HCT116 (cell line): ENCODE measurements at regions not wholly inside any gene's neighbourhood (a gene's known extent, or its start where the extent isn't known, plus 50 kb on each side); places are given as distances from the start of the nearest gene placed in this dataset.

Source experiments
- ATAC-seq: fragments of 200-7000 bp; cut with Tn5 transposase; 2 replicates; pipeline ENCODE4 v1.9.1; 2020; ENCODE audit warnings: mild to moderate bottlenecking, moderate library complexity
- BruUV-seq: library from RNA; stranded (reverse); fragments of 400-500 nt; replicated peaks from 2 replicates; lab custom pipeline; 2021; lab: Mats Ljungman, UMichigan
- CTCF ChIA-PET: fragments of 300-600 bp; sonication (Branson Sonifier 250); formaldehyde crosslinking; loops from one replicate; lab custom pipeline; 2021; ENCODE audit warnings: antibody characterized with exemption; lab: Charles Lee
- POLR2A ChIA-PET: fragments of 300-600, 350-600 bp; sonication (Branson Sonifier 250); formaldehyde crosslinking; loops from one replicate; lab custom pipeline; 2021; ENCODE audit warnings: antibody characterized with exemption; lab: Charles Lee
- RAD21 ChIA-PET, 2 experiments: fragments of 300-600 bp; sonication (Branson Sonifier 250); formaldehyde crosslinking; loops; one replicate each; lab custom pipeline; 2023; ENCODE audit warnings: low total read pairs in 2 of 2; ENCODE audit not compliant: uncharacterized antibody in 2 of 2, unreplicated experiment in 2 of 2, low non-redundant PET in 1 of 2; lab: Charles Lee
- DNase-seq: peaks from one replicate; pipeline ENCODE4 v3.0.0-alpha.2; 2010; ENCODE audit warnings: low read depth, low spot score
- H2AFZ ChIP-seq: fragments of 200-600 bp; shearing (Covaris generic), sonication (generic); 2 replicates; pipeline ENCODE4 v1.6.1; 2017; ENCODE audit warnings: low read depth, mixed run types, mixed read lengths, antibody characterized with exemption, low read length; ENCODE audit not compliant: poor library complexity, severe bottlenecking
- H3K27ac ChIP-seq: 2 replicates; pipeline ENCODE4 v1.5.1; 2012; ENCODE audit warnings: low read depth, low read length
- H3K27me3 ChIP-seq: fragments of 200-600 bp; sonication (generic); 2 replicates; pipeline ENCODE4 v1.6.1; 2016; ENCODE audit warnings: mixed run types, low read length, mixed read lengths; ENCODE audit not compliant: insufficient read depth
- H3K36me3 ChIP-seq, 2 experiments: fragments of 200-500 bp in 1 of 2; fragments of 200-600 bp in 1 of 2; sonication (Bioruptor generic) in 1 of 2; sonication (generic) in 1 of 2; 2 replicates each; pipeline versions ENCODE4 v1.5.1 to v1.6.1; 2014 to 2016; ENCODE audit warnings: low read length in 2 of 2, inconsistent platforms in 1 of 2, mixed read lengths in 1 of 2, mixed run types in 1 of 2; ENCODE audit not compliant: insufficient read depth in 2 of 2, control insufficient read depth in 1 of 2
- H3K4me1 ChIP-seq, 2 experiments: fragments of 200-600 bp in 1 of 2; sonication (generic) in 1 of 2; 2 replicates each; pipeline versions ENCODE4 v1.5.1 to v1.6.1; 2012 to 2017; ENCODE audit warnings: low read length in 2 of 2, inconsistent platforms in 1 of 2, mild to moderate bottlenecking in 1 of 2, mixed read lengths in 1 of 2, mixed run types in 1 of 2, moderate library complexity in 1 of 2; ENCODE audit not compliant: insufficient read depth in 2 of 2, control insufficient read depth in 1 of 2
- H3K4me2 ChIP-seq: fragments of 200-600 bp; sonication (generic); 2 replicates; pipeline ENCODE4 v1.6.1; 2017; ENCODE audit warnings: mixed run types, low read length, mixed read lengths
- H3K4me3 ChIP-seq, 2 experiments: fragments of 200-600 bp in 1 of 2; sonication (generic) in 1 of 2; replicated peaks in 1 of 2; 2 replicates each; pipeline ENCODE4 v1.5.1; 2011 to 2016; ENCODE audit warnings: low read length in 2 of 2, control low read depth in 1 of 2, low read depth in 1 of 2, mild to moderate bottlenecking in 1 of 2, mixed read lengths in 1 of 2, mixed run types in 1 of 2
- H3K79me2 ChIP-seq: fragments of 200-600 bp; sonication (generic); 2 replicates; pipeline ENCODE4 v1.6.1; 2017; ENCODE audit warnings: mild to moderate bottlenecking, mixed run types, low read length, moderate library complexity, mixed read lengths; ENCODE audit not compliant: insufficient read depth
- H3K9ac ChIP-seq: fragments of 200-600 bp; sonication (generic); 2 replicates; pipeline ENCODE4 v1.6.1; 2016; ENCODE audit warnings: low read length, mixed read lengths
- H3K9me2 ChIP-seq: fragments of 200-600 bp; sonication (generic), shearing (Covaris generic); 2 replicates; pipeline ENCODE4 v1.6.1; 2017; ENCODE audit warnings: mixed run types, mild to moderate bottlenecking, moderate library complexity; ENCODE audit not compliant: insufficient read depth
- H3K9me3 ChIP-seq, 2 experiments: fragments of 200-500 bp in 1 of 2; fragments of 200-600 bp in 1 of 2; sonication (Bioruptor generic) in 1 of 2; sonication (generic) in 1 of 2; 2 replicates each; pipeline ENCODE4 v1.6.1; 2014 to 2017; ENCODE audit warnings: low read length in 2 of 2, mixed read lengths in 2 of 2, inconsistent platforms in 1 of 2, low read depth in 1 of 2, mild to moderate bottlenecking in 1 of 2, mixed run types in 1 of 2, moderate library complexity in 1 of 2; ENCODE audit not compliant: control insufficient read depth in 1 of 2, insufficient read depth in 1 of 2
- H4K20me1 ChIP-seq: fragments of 200-600 bp; sonication (generic), shearing (Covaris generic); 2 replicates; pipeline ENCODE4 v1.6.1; 2017; ENCODE audit warnings: mixed run types, mild to moderate bottlenecking, moderate library complexity; ENCODE audit not compliant: insufficient read depth
- CTCF ChIP-seq, 3 experiments: fragments of 200-600 bp in 1 of 3; sonication (generic) in 1 of 3; IDR thresholded peaks in 2 of 3; conservative IDR thresholded peaks in 1 of 3; 2 replicates each; pipeline ENCODE4 v1.5.1; 2012 to 2017; ENCODE audit warnings: low read depth in 2 of 3, low read length in 2 of 3, antibody characterized with exemption in 1 of 3, borderline replicate concordance in 1 of 3, control low read depth in 1 of 3, mild to moderate bottlenecking in 1 of 3, mixed read lengths in 1 of 3, mixed run types in 1 of 3, moderate library complexity in 1 of 3; ENCODE audit not compliant: insufficient read depth in 1 of 3
- EGR1 ChIP-seq: IDR thresholded peaks from 2 replicates; pipeline ENCODE4 v1.6.1; 2012; ENCODE audit warnings: low read depth
- REST ChIP-seq: IDR thresholded peaks from 2 replicates; pipeline ENCODE4 v1.6.1; 2012; ENCODE audit warnings: low read depth
- SIN3A ChIP-seq: IDR thresholded peaks from 2 replicates; pipeline ENCODE4 v1.6.1; 2012; ENCODE audit warnings: low read depth
- intact Hi-C: fragments of 100-400 bp; cut with micrococcal nuclease; formaldehyde crosslinking; loops from 2 replicates; pipeline ENCODE4 v1.10.0; 2022

- Histone ChIP-seq H3K4me1 (no peaks in the 10 kb centered on the region), H3K79me2 (no peaks in the 10 kb centered on the region), H3K4me2 (no peak overlapping the region), H4K20me1 (no peaks in the 10 kb centered on the region), H3K27ac (no peak overlapping the region), H3K9me3 (no peaks in the 10 kb centered on the region), H3K9ac (no peak overlapping the region), H3K36me3 (no peaks in the 10 kb centered on the region), H3K27me3 (no peaks in the 10 kb centered on the region), H3K4me3 (no peak overlapping the region), H3K9me2 (no peaks in the 10 kb centered on the region), H2AFZ (no peak overlapping the region)
- ATAC-seq (no peak), DNase-seq (no peak)
- POLR2A ChIA-PET = no interaction called here
- CTCF ChIA-PET = no interaction called here
- TF ChIP-seq CTCF (IDR thresholded peaks at IDR 0.05 in 2 of 3, conservative IDR thresholded peaks at IDR 0.05 in 1 of 3; ENCODE audit: borderline replicate concordance in 1 of 3, insufficient read depth in 1 of 3, low read depth in 2 of 3, low read length in 2 of 3) = no peak
- TF ChIP-seq EGR1 = no peak
- no peak for TF ChIP-seq REST
- TF ChIP-seq SIN3A = no peak
- RAD21 ChIA-PET = no interaction called here
- intact Hi-C loops = no loop called here
- BruUV-seq = no TSS peak
Observed at GRCh38 chr18:61950371-61950770, 57.6 kb upstream of the RNF152 start.
